ENCODE measurements at regions not wholly inside any gene's neighbourhood (a gene's known extent, or its start where the extent isn't known, plus 50 kb on each side); places are given as distances from the start of the nearest gene placed in this dataset.

DNA sequence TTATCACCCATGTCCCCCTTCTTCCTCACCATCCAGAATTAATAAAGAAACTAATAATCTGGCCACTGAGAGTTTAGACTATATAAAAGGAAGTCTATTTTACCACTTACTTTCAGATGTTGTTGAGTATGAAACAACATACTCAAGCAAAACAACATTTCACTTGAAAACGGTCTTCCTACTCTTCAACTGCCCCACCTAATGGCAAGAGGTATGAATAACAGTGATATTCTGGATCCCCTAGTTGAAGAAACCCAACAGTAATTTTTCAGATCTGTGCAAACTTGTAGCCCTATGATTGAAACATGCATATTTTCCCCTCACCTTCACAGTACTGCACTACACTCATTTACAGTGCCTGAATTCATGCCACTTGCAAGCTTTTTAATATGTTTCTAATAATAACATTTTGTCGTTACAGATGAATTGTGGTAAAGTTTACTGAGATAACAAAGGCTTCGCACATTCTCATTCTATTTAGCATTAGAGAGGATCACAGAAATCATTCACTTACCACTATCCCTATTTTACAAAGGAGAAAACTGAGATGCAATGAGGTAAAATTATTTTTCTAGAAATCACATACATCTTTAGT, 267.9 kb upstream of the PDE4D start:
- ATAC-seq (ENCODE audit: low read depth) (no peak), DNase-seq (no peak)
- no peaks in the 10 kb centered on the region for H3K36me3 ChIP-seq (replicated peaks in 1 of 2; ENCODE audit: control extremely low read depth in 1 of 2, control insufficient read depth in 1 of 2, extremely low read depth in 1 of 2, insufficient read depth in 2 of 2, low read length in 1 of 2)
- Mint-ChIP-seq H3K27ac (no peak overlapping the region), H3K4me3 (no peak overlapping the region), H3K27me3 (no peaks in the 10 kb centered on the region), H3K4me1 (no peaks in the 10 kb centered on the region), H3K9me3 (ENCODE audit: insufficient read depth) (no peaks in the 10 kb centered on the region)
- intact Hi-C loops (cut with micrococcal nuclease) = no loop called here
- H3K4me3 ChIP-seq (ENCODE audit: control extremely low read depth in 1 of 5, extremely low read depth in 1 of 5, insufficient read depth in 1 of 5, low read depth in 2 of 5, low read length in 4 of 5) = no peak overlapping the region
- no peaks in the 10 kb centered on the region for H3K9me3 ChIP-seq (ENCODE audit: control extremely low read depth in 1 of 3, control insufficient read depth in 2 of 3, insufficient read depth in 1 of 3, low read length in 2 of 3)
- H4K20me1 ChIP-seq (ENCODE audit: control insufficient read depth, insufficient read depth, low read length, poor library complexity, severe bottlenecking) = no peaks in the 10 kb centered on the region
- H3K27ac ChIP-seq (ENCODE audit: low read length in 2 of 2) = no peak overlapping the region
- H3K79me2 ChIP-seq (ENCODE audit: control insufficient read depth, insufficient read depth, low read length) = no peaks in the 10 kb centered on the region
- no peak overlapping the region for H3K9ac ChIP-seq (ENCODE audit: low read length)
- TF ChIP-seq EZH2 (IDR thresholded peaks at IDR 0.05; ENCODE audit: borderline replicate concordance, insufficient read depth, low read depth, low read length, poor library complexity, severe bottlenecking) = no peak
- TF ChIP-seq, protein P1, sequence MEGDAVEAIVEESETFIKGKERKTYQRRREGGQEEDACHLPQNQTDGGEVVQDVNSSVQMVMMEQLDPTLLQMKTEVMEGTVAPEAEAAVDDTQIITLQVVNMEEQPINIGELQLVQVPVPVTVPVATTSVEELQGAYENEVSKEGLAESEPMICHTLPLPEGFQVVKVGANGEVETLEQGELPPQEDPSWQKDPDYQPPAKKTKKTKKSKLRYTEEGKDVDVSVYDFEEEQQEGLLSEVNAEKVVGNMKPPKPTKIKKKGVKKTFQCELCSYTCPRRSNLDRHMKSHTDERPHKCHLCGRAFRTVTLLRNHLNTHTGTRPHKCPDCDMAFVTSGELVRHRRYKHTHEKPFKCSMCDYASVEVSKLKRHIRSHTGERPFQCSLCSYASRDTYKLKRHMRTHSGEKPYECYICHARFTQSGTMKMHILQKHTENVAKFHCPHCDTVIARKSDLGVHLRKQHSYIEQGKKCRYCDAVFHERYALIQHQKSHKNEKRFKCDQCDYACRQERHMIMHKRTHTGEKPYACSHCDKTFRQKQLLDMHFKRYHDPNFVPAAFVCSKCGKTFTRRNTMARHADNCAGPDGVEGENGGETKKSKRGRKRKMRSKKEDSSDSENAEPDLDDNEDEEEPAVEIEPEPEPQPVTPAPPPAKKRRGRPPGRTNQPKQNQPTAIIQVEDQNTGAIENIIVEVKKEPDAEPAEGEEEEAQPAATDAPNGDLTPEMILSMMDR (IDR thresholded peaks at IDR 0.05) = peak; percentile 52
- POLR2A ChIA-PET = no interaction called here
- H3K4me1 ChIP-seq (ENCODE audit: control insufficient read depth in 2 of 2, insufficient read depth in 2 of 2, low read length in 2 of 2) = no peaks in the 10 kb centered on the region
- no CpG with 5 or more reads among the region's 3 CpGs for WGBS (ENCODE audit: insufficient coverage)
- no peak overlapping the region for H3K4me2 ChIP-seq (replicated peaks; ENCODE audit: low read depth, low read length, poor library complexity, severe bottlenecking)
- CTCF ChIA-PET = no interaction called here
- no peaks in the 10 kb centered on the region for H3K27me3 ChIP-seq (replicated peaks in 1 of 4; ENCODE audit: control extremely low read depth in 1 of 4, control insufficient read depth in 3 of 4, insufficient read depth in 4 of 4, low read length in 3 of 4)
- H2AFZ ChIP-seq (ENCODE audit: insufficient read depth, low read depth, low read length, poor library complexity, severe bottlenecking) = no peak overlapping the region

DNA sequence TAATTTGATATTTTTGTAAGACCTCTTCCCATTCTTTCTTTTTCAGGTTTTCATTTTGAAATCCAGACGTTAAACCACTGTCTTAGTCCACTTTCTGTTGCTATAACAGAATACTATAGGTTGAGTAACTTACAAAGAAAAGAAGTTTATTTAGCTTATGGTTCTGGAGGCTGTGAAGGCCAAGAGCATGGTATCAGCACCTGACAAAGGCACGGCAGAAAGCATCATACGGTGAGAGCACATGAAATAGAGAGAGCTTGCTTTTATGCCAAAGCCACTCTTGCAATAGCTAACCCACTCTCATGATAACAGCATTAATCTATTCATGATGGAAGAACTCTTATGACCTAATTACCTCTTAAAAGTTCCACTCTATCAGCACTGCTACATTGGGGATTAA, 255.6 kb upstream of the PDE4D start:
- no peaks in the 10 kb centered on the region for H3K9me3 ChIP-seq (ENCODE audit: control extremely low read depth in 1 of 3, control insufficient read depth in 2 of 3, insufficient read depth in 1 of 3, low read length in 2 of 3)
- no peaks in the 10 kb centered on the region for H3K79me2 ChIP-seq (ENCODE audit: control insufficient read depth, insufficient read depth, low read length)
- no peaks in the 10 kb centered on the region for H3K4me1 ChIP-seq (ENCODE audit: control insufficient read depth in 2 of 2, insufficient read depth in 2 of 2, low read length in 2 of 2)
- no peaks in the 10 kb centered on the region for H3K27me3 ChIP-seq (replicated peaks in 1 of 4; ENCODE audit: control extremely low read depth in 1 of 4, control insufficient read depth in 3 of 4, insufficient read depth in 4 of 4, low read length in 3 of 4)
- intact Hi-C loops (cut with micrococcal nuclease) = no loop called here
- no peaks in the 10 kb centered on the region for H3K4me1 Mint-ChIP-seq
- H3K4me2 ChIP-seq (replicated peaks; ENCODE audit: low read depth, low read length, poor library complexity, severe bottlenecking) = no peak overlapping the region
- WGBS (ENCODE audit: insufficient coverage) = no CpG with 5 or more reads among the region's 3 CpGs
- H3K9ac ChIP-seq (ENCODE audit: low read length) = no peak overlapping the region
- no peak overlapping the region for H2AFZ ChIP-seq (ENCODE audit: insufficient read depth, low read depth, low read length, poor library complexity, severe bottlenecking)
- ChIA-PET POLR2A (no interaction called here), CTCF (no interaction called here)
- H3K27ac Mint-ChIP-seq = no peak overlapping the region
- peaks cover 3% of the 10 kb centered on the region for H3K9me3 Mint-ChIP-seq (ENCODE audit: insufficient read depth)
- no peaks in the 10 kb centered on the region for H3K27me3 Mint-ChIP-seq
- H3K4me3 Mint-ChIP-seq = no peak overlapping the region
- H4K20me1 ChIP-seq (ENCODE audit: control insufficient read depth, insufficient read depth, low read length, poor library complexity, severe bottlenecking) = no peaks in the 10 kb centered on the region
- TF ChIP-seq, protein P1 (IDR thresholded peaks at IDR 0.05) = no peak
- no peak for TF ChIP-seq EZH2 (IDR thresholded peaks at IDR 0.05; ENCODE audit: borderline replicate concordance, insufficient read depth, low read depth, low read length, poor library complexity, severe bottlenecking)
- no peak for ATAC-seq (ENCODE audit: low read depth)
- no peak for DNase-seq
- H3K36me3 ChIP-seq (replicated peaks in 1 of 2; ENCODE audit: control extremely low read depth in 1 of 2, control insufficient read depth in 1 of 2, extremely low read depth in 1 of 2, insufficient read depth in 2 of 2, low read length in 1 of 2) = no peaks in the 10 kb centered on the region
- no peak overlapping the region for H3K27ac ChIP-seq (ENCODE audit: low read length in 2 of 2)
- H3K4me3 ChIP-seq (ENCODE audit: control extremely low read depth in 1 of 5, extremely low read depth in 1 of 5, insufficient read depth in 1 of 5, low read depth in 2 of 5, low read length in 4 of 5) = no peak overlapping the region
